Common myeloid progenitor, CD34-positive (primary cell): ENCODE measurements at regions not wholly inside any gene's neighbourhood (a gene's known extent, or its start where the extent isn't known, plus 50 kb on each side); places are given as distances from the start of the nearest gene placed in this dataset.
A peak's percentile ranks its signal among the peaks of the same experiment; 100 is the strongest.

Experiments
- CTCF ChIA-PET: fragments of 350-600 bp; sonication (Branson Sonifier 250); formaldehyde crosslinking; loops from one replicate; lab custom pipeline; 2021; ENCODE audit warnings: antibody characterized with exemption; lab: Charles Lee
- POLR2A ChIA-PET: fragments of 350-600 bp; sonication (Branson Sonifier 250); formaldehyde crosslinking; loops from one replicate; lab custom pipeline; 2021; ENCODE audit warnings: antibody characterized with exemption; lab: Charles Lee
- DNase-seq, 3 donors: peaks; one replicate each; pipeline versions ENCODE4 v3.0.0 to v3.0.0-alpha.2; 2013
- H3K27ac ChIP-seq, 2 experiments: 1 replicate in 1 of 2; 2 replicates in 1 of 2; pipeline ENCODE4 v1.7.0; 2013; ENCODE audit warnings: inconsistent platforms in 2 of 2, low read length in 2 of 2, mild to moderate bottlenecking in 2 of 2, low read depth in 1 of 2, moderate library complexity in 1 of 2; ENCODE audit not compliant: severe bottlenecking in 2 of 2, insufficient read depth in 1 of 2, poor library complexity in 1 of 2
- H3K27me3 ChIP-seq, 5 experiments: replicated peaks in 2 of 5; 1 replicate in 3 of 5; 2 replicates in 2 of 5; pipeline versions ENCODE4 v1.6.1 to v1.7.0; 2013; ENCODE audit warnings: low read length in 4 of 5, mild to moderate bottlenecking in 2 of 5, moderate library complexity in 2 of 5, inconsistent platforms in 1 of 5; ENCODE audit not compliant: insufficient read depth in 5 of 5, control insufficient read depth in 4 of 5
- H3K36me3 ChIP-seq, 4 experiments: 1 replicate in 2 of 4; 2 replicates in 2 of 4; pipeline versions ENCODE4 v1.6.1 to v1.7.0; 2013; ENCODE audit warnings: low read length in 3 of 4, control low read depth in 1 of 4, mild to moderate bottlenecking in 1 of 4; ENCODE audit not compliant: control insufficient read depth in 4 of 4, insufficient read depth in 4 of 4
- H3K4me1 ChIP-seq, 4 experiments: 1 replicate in 3 of 4; 2 replicates in 1 of 4; pipeline versions ENCODE4 v1.6.1 to v1.7.1; 2013; ENCODE audit warnings: low read length in 3 of 4, mild to moderate bottlenecking in 3 of 4, control low read depth in 1 of 4, inconsistent platforms in 1 of 4, moderate library complexity in 1 of 4; ENCODE audit not compliant: control insufficient read depth in 4 of 4, insufficient read depth in 4 of 4; ENCODE audit errors: control extremely low read depth in 1 of 4
- H3K4me3 ChIP-seq, 7 experiments: 1 replicate in 4 of 7; 2 replicates in 3 of 7; pipeline versions ENCODE4 v1.5.1 to v1.7.0; 2013; ENCODE audit warnings: mild to moderate bottlenecking in 7 of 7, low read length in 6 of 7, moderate library complexity in 6 of 7, inconsistent platforms in 2 of 7, low read depth in 2 of 7, control low read depth in 1 of 7; ENCODE audit not compliant: insufficient read depth in 4 of 7, control insufficient read depth in 1 of 7; ENCODE audit errors: extremely low read depth in 1 of 7
- H3K9me3 ChIP-seq, 5 experiments: 1 replicate in 4 of 5; 2 replicates in 1 of 5; pipeline versions ENCODE4 v1.6.1 to v1.7.1; 2013; ENCODE audit warnings: low read length in 4 of 5, mild to moderate bottlenecking in 2 of 5, inconsistent platforms in 1 of 5, low read depth in 1 of 5, moderate library complexity in 1 of 5; ENCODE audit not compliant: control insufficient read depth in 4 of 5, insufficient read depth in 2 of 5; ENCODE audit errors: control extremely low read depth in 1 of 5
- WGBS: methylation state at CpG from one replicate; pipeline ENCODE4 v1.1.5; 2013; ENCODE audit not compliant: insufficient coverage; 5-methylcytosine and 5-hydroxymethylcytosine counted together

DNA sequence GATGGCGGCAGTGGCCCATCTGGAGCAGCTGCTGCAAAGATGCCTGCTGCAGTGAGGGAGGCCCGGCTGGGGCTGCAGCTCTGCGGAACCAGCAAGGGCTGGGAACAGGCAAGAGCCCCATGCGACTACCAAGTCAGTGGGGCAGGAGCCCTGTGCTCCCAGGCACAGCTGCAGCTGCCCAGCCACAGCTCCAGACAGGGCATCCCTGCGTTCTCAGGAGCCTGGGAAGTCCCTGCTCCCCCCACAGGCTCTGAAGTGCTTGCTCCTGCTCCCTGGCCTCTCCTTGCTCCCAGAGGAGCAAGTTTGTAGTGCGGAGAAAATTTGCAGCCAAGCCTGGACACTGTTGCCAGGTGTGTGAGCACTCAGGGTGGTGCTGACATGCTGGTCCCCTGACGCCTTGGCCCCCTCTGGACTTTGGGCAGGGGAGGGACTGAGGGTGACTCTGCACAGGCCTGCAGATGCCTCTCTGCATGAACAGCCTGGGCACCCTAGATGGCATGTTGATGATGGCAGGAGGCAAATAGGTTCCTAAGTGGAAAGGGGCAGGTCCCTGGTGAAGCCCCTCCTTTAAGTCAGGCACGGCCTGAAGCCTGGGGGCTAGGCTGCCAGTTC, 105.6 kb downstream of the LYZL1 start:
- no peaks in the 10 kb centered on the region for H3K36me3 ChIP-seq
- no peak overlapping the region for H3K4me3 ChIP-seq
- ChIA-PET CTCF (interaction anchor here (1.0 to 2.7 kb wide), 7 partner anchors 9 to 46 kb away, joined by 3 to 8 read pairs (median 5); no protein-coding TSS in a partner anchor), POLR2A (no interaction called here)
- no peaks in the 10 kb centered on the region for H3K9me3 ChIP-seq
- no peak overlapping the region for H3K27ac ChIP-seq
- 99% methylated on average over 8 of the region's 8 CpGs for WGBS
- no peaks in the 10 kb centered on the region for H3K4me1 ChIP-seq
- no peaks in the 10 kb centered on the region for H3K27me3 ChIP-seq
- no peak for DNase-seq

DNA sequence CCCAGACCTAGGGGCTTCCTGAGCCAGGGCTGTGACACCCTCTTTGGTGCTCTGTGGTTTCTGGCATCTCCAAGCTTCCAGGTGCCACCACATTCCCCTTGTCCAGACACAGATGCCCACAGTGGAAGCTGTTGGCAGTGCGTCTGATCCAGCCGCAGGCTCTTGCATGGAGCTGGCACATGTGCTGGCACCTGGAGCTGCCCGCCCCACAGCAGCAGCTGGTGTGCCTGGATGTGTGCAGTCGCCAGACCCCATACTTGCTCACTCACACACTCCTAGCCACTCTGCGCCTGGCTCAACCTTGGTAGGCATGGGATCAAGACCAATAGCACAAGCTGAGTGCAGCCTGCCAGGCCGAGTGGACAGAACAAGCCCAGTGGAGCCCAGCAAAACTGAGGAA, 106.5 kb downstream of the LYZL1 start:
- no peaks in the 10 kb centered on the region for H3K27me3 ChIP-seq
- H3K9me3 ChIP-seq: peaks cover 0 to 3% (median 0%) of the 10 kb centered on the region in 5 experiments
- CTCF ChIA-PET: interaction anchor here (0.7 to 2.6 kb wide), 6 partner anchors 9 to 404 kb away, joined by 3 to 6 read pairs (median 4); no protein-coding TSS in a partner anchor
- H3K36me3 ChIP-seq: no peaks in the 10 kb centered on the region
- no peak overlapping the region for H3K4me3 ChIP-seq
- no peak for DNase-seq
- POLR2A ChIA-PET: no interaction called here
- no peaks in the 10 kb centered on the region for H3K4me1 ChIP-seq
- H3K27ac ChIP-seq: no peak overlapping the region
- 96% methylated on average over 6 of the region's 6 CpGs for WGBS

DNA sequence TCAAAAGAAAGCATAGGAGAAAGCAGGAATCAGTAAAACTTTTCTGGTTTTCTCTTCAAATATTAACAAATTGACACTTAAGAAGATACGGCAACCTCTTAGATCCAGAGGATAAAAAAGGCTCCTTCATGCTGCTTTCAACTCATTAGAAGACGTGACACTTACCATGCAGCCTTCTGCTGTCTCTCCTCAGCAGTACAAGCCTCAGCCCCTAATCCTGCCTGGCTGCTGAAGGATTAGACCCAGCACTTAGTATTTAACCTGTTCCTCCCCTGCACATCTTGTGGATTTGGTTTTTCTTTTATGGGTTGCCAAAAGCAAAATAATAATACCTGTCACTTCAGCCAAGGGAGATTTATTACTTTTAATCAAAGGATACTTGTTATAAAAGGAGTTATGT, 108.4 kb downstream of the LYZL1 start:
- CTCF ChIA-PET: interaction anchor here (2.6 kb wide), 1 partner anchor 12 kb away, joined by 6 read pairs; no protein-coding TSS in a partner anchor
- Histone ChIP-seq H3K4me3 (no peak overlapping the region), H3K27ac (no peak overlapping the region), H3K27me3 (no peaks in the 10 kb centered on the region), H3K4me1 (no peaks in the 10 kb centered on the region), H3K36me3 (no peaks in the 10 kb centered on the region), H3K9me3 (peaks cover 0 to 10% (median 1%) of the 10 kb centered on the region in 5 experiments)
- 71% methylated on average over 2 of the region's 2 CpGs for WGBS
- DNase-seq: no peak
- POLR2A ChIA-PET: no interaction called here

DNA sequence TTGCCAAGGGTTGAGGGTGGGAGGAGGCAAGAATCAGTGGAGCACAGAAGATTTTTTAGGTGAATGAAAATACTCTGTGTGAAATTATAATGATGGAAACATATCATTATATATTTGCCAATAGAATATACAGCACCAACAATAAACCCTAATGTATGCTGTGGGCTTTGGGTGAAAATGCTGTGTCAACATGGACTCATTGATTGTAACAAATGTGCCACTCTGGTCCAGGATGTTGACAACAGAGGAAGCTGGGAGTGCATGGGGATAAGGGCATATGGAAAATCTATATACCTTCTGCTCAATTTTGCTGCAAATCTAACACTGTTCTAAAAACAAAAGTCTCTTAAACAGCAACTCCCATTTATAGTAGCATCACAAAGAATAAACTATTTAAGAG, 114.3 kb downstream of the LYZL1 start:
- no peak overlapping the region for H3K4me3 ChIP-seq
- H3K9me3 ChIP-seq: peaks cover 0 to 14% (median 3%) of the 10 kb centered on the region in 5 experiments
- no peak overlapping the region for H3K27ac ChIP-seq
- CTCF ChIA-PET: interaction anchor here (1.2 kb wide), 1 partner anchor 10 kb away, joined by 9 read pairs; no protein-coding TSS in a partner anchor
- H3K36me3 ChIP-seq: no peaks in the 10 kb centered on the region
- no peaks in the 10 kb centered on the region for H3K4me1 ChIP-seq
- POLR2A ChIA-PET: no interaction called here
- DNase-seq: no peak
- H3K27me3 ChIP-seq: no peaks in the 10 kb centered on the region

DNA sequence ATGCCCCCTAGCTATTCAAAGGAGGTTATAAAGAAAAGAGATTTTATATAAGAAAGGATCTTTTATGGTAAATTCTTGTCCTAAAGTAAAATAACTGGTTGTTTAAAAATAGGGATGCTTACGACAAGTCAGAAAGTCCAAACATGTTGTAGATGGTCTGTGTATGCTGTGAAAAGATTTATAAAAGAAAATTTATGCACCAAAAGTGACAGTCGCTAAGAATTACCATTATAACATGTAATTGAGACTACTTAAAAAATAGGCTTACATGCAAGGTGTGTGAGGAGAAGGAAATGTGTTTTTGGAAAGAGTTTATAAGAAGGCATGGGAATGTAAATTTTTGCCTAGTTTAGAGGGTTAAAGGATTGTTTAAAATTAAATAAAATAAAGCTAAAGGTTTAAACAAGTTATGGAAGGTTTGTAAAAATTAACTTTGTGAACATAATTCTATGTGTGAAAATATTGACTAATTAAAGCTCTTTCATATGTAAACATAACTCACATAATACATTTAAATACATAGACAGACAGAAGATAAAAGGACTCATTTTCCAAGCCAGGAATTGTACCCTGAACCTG, 118.5 kb downstream of the LYZL1 start:
- Histone ChIP-seq H3K27ac (no peak overlapping the region), H3K36me3 (no peaks in the 10 kb centered on the region), H3K4me1 (peaks cover 0 to 17% (median 11%) of the 10 kb centered on the region in 4 experiments), H3K27me3 (no peaks in the 10 kb centered on the region), H3K9me3 (peaks cover 0 to 4% (median 0%) of the 10 kb centered on the region in 5 experiments), H3K4me3 (no peak overlapping the region)
- ChIA-PET POLR2A (interaction anchor here (0.7 kb wide), 1 partner anchor 900 kb away, joined by 7 read pairs; no protein-coding TSS in a partner anchor), CTCF (interaction anchor here (0.7 to 2.5 kb wide), 7 partner anchors 12 to 139 kb away, joined by 3 to 8 read pairs (median 3); no protein-coding TSS in a partner anchor)
- DNase-seq: peak in 1 of 3 donors; percentile 16
- 80% methylated on average over 1 of the region's 2 CpGs for WGBS
